ENCODE measurements at regions not wholly inside any gene's neighbourhood (a gene's known extent, or its start where the extent isn't known, plus 50 kb on each side); places are given as distances from the start of the nearest gene placed in this dataset.

DNA sequence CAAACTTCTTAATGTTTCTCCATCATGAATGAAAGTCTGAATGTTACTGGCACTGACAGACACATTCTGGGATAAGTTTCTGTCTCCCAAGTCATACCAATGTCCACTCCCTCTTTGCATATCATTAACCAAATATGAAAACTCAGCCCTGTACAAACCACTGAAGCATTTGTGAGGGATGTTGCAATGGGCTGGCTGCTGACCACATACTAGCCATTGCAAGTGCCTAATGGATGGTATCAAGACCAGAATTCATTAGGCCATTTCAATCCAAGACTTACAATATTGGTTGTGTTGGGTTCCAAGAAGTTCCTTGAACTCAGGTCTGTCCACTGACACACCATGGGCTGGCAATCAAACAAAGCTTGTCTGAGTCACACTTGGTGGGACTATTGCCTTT is 73.8 kb downstream of the CBLN2 start:
- DNase-seq = no peak

DNA sequence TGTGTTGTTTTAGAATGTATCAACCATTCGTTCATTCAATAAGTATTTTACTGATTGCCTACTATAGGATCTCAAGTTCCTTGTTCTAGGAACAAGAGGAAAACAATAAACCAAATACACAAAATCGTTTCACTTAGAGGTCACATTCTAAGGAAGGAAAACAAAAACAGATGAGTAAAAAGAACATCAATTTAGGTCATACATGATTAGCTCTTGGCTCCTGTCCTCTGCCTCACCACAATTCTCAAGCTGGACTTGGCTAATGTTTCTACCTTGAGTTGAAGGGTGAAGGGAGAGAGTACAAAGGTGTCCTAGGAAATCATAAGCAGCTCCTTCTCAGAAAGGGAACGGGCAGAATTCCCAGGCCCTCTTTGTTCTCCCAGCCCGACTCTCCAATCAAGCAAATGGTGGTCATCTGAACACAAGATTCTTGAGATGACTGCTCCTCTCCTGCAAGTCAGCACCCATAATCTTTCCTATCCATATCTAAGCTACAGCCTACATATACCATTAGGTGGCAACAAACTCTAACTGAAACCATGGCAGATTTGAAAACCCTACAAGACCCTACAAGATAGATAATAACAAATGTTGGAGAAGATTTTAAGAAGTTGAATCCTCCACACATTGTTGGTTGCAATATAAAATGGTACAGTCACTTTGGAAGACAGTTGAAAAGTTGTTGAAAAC is 76.0 kb downstream of the CBLN2 start:
- DNase-seq = no peak

DNA sequence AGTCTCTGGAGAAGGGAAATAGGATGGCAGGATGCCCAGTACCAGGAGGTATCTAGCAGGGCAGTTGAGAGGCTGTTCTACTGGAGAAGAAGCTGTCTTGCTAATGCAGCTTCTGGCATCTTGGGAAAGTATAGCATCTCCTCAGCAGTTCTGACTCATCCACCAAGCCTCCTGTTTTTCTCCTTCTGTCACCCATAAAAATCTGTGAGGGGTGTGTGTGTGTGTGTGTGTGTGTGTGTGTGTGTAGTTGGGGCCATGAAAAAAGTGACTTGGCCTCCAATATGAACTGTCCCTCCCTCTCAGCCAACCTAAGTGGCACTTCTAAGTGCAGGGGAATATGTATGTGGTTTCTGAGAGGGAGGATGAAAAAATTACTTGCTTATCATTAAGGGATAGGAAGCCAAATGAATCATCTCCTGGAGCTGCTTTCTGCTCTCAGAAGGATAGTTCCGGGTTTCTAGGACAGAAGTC is 83.9 kb downstream of the CBLN2 start:
- no peak for DNase-seq

DNA sequence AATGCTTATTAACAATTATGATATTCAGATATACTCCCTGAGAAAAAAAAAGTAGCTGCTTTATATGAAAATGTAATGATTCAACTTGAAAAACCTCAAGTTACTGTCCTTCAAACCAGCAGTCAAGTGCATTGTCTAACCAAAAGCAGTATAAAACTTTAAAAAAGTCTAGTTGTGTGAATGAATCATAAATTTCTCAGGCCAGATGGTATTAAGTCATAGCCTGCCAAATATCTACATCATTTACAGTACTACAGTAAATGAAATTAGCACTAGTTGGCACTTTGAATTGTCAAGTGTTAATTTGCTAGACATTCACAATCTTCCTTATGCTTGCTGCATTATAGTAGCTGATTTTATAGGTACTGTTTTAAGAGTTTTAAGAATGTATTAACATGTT is 85.9 kb downstream of the CBLN2 start:
- no peak for DNase-seq

DNA sequence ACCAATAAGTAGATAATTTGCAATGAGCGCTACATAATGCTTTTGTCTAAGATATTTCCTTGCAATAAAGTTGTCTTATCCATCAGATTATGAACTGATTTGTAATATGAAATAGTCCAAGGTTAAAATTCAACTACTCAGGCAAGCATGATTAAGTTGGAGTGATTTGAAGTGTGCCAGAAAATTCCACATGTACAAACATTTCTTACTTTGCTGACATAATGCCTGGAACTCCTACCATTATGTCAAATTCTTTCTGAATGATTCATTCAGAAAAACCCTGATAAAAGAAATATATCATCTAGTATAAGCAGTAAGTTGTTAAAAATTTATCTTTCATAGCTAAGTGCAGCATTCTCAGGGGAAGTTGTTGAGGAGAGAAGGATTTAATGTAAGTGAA is 87.3 kb downstream of the CBLN2 start:
- DNase-seq = no peak

DNA sequence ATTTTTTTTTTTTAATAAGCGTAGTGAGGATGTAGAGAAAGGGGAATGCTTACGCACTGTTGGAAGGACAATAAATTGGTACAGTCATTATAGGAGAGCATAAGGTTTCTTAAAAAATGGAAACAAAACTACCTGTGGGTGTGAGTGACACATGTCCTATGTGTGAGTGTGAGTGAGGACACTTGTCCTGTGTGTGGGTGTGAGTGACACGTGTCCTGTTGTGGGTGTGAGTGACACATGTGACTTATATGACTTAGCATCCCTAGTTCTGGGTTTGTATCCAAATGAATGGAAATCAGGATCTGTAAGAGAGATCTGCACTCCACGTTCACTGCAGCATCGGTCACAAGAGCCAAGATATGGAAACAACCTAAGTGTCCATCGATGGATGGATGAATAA is 91.8 kb downstream of the CBLN2 start:
- DNase-seq = no peak

DNA sequence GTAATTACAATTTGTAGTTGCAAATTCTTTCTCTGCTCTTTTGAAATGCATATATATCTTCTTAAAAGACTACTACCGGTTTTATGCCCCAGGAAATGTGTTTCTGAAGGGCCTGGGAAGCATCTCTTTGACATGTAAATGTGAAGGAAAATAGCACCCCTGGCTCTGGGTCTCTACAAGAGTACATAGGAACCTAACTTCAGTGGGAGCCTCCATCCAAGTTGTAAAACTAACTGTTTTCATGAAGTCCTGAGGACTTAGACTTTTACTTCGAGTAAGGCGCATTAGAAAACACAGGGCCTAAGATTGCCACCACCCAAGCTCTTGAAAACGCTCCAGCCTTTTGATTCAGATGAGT is 99.4 kb downstream of the CBLN2 start:
- no peak for DNase-seq

DNA sequence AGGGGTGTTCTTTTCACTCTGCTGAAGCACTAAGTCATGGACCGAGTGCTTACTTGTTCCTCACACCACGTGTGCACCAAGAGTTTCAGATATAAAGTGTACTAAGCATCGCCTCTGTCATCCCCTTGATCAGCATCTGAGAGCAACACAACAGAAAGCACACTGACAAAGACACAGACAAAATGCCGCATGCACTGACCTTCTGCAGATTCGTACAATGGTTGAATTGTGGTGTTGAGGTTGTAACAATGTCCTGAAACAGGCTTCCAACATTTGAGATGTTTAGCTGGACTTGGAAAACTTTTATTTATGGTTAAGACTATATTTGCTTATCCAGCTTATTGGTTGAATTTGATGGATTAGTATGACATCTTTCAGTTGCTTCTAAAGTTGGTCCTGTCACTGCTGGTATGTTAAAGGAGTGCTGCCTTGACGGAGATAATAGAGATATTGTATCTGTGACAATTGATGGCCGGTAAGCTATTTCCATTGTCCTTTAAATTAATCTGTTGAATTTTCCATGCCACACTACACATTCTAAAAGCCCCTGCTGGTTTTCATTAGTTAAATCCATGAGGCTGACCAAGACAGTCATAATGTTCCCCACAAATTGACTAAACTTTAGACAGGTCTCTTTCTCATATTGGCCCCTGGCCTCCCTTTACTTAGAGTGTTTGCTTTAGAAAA is 99.9 kb downstream of the CBLN2 start:
- DNase-seq = no peak

DNA sequence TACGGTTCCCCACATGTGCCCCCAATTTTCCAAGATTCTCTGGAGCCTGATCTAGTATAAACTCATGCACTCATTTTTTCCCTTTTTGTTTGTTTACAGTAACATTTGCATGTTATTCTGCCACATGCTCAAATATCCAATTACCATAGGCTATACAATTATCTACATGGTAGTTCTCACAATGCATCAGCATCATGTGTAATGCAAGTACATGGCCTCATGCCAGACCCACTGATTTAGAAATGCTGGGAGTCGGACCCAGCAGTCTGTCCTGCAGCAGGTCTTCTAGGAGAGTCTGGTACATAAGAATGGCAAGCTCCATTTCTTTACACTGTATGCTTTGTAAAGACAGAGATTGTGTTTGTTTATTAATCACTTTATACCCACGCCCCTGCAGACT is 107.7 kb downstream of the CBLN2 start:
- no peak for DNase-seq

DNA sequence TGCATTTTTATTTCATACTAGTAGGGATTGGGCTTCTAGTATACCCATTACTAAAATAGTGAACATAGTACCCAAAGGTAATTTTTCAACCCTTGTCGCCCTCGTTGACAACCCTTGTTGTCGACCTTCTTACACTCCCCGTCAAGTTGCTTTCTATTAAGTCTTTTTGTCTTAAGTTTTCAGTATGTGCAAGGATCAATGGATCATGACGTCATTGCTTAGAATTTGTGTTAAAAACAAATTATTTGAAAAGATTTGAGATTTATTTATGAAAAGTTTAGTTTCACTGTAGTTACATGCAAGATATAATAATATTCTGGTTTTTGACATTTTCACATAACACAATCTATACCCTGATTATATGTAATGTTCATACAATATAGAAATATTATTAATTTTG is 110.4 kb downstream of the CBLN2 start:
- DNase-seq = no peak

DNA sequence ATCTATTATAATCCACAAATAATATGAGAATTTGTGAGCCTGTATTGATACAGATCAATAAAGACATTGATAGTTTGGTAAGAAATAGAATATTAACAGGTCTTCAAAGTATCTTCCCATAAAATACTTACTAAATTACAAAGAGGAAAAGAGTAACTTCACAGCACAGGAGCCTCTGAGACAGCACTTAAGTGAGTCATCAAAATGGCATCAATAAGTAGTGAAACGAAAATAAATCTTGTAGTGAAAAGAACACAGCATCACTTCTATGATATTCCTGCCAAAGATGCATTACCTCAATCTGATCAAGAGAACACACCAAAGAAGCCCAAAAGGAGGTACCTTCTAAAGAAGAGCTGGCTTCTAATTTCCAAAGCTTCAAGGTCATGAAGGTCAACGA is 116.4 kb downstream of the CBLN2 start:
- DNase-seq = no peak

DNA sequence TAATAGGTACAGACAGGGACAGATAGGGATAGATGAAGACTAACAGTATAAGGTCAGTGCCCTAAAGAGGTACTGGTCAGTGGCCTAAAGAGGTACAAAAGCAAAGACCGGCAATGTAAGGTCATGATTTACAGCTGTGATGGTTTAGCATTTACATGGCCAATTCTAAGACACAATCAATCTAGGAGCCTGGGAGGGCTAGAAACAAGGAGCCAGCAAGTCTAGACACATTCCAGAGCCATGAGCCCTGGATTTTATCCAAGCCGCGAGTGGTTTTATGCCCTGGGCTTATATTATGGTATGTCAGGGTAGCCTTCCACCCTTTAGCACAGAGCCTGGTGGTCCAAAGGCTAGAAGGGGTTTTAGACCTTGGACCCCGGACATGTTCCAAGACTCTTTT is 124.2 kb downstream of the CBLN2 start:
- DNase-seq = no peak

DNA sequence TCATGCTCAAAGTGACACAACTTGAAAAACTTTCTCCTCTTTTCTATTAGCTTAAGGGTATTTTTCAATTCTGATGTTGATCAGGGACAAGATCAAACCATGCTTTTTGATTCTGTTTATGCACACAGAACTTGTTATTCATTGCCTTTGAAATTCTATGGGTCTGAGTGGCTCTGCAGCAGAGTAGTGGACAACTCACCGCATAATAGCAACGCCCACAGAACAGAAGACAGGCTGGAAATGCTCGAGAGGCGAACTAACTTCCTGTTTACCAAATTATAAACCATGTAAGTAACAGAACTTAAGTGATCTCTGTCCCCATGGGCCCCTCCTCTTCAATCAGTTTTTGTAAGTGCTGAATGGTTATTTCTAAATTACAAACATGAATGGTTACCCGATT is 131.2 kb downstream of the CBLN2 start:
- DNase-seq = no peak

DNA sequence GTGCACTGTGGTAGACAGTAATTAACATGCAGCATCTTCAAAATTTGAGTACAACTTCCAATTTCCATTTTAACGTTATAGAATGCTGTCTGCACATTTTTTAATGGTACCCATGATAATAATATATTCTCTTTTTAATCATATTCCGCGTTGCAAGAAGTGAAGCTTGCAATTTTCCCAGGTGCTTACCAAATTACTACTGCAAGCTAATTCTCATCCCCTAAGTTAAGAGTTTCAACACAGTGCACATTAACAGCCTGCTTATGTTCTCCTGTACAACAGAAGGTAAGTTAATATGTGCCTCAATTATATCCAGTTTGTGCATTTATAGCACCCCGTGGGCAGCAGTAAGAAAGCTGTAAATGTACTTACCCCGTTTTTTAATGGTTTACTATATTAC is 132.9 kb downstream of the CBLN2 start:
- no peak for DNase-seq

DNA sequence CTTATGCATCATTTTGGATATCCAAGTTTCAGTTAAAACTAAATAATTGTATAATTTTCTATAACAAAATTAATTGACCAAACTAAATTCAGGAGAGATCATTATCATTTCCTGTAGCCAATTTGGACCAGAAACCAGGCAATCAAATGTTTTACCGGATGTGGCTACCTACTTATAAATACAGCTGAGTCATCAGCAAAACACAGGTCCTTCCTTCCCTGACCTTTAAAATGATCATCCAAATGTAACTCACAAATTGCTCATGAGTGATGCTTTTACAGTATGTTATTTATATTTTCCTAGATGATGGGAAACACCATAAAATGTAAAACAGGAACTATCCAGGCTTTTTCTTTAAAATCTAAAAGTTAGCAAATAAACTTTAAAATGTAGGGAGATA is 133.7 kb downstream of the CBLN2 start:
- no peak for DNase-seq

DNA sequence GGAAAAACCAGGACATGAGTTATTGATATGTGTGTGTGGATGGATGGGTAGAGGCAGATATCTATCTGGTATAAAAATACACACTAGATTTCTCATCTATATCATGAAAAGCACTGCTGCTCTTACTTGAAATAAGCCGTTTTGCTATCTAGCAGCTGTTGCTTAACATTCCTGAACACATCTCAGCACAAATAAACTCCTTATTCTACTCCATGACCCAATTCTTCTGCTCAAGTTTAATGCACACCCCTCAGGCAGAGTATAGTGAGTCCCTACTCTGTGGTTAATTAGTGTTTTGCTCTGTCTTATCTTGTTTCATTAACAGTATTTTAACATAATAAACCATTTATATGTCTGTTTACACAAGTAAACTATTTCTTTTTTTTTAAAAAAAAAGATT is 134.2 kb downstream of the CBLN2 start:
- DNase-seq = no peak

DNA sequence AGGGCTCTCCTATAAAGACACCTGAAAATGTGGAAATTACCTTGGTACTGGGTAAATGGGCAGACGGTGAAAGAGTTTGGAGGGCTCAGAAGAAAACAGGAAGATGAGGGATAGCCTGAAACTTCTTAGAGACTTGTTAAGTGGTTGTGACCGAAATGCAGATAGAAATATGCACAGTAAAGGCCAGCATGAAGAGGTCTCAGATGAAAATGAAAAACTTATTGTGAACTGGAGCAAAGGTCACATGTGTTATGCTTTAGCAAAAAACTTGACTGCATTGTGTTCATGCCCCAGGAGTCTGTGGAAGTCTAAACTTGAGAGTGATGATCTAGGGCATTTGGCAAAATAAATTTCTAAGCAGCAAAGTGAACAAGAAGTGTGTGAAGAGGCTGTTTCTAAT is 137.1 kb downstream of the CBLN2 start:
- DNase-seq = no peak

DNA sequence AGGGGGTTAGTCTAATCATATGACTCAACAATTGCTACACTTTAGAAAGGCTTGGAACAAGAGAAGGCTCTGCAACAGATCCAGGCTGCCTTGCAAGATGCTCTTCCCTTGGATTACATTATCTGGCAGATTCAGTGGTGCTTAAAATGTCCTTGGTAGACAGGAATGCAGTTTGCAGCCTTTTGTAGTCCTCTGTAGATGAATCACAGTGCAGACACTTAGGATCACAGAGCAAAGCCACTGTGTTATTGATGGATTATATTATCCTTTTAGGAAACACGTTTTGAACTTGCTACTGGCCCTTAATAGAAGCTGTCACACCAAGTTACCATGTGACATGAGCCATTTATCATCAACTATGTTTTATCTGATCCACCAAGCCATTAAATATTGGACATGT is 152.2 kb downstream of the CBLN2 start:
- no peak for DNase-seq

DNA sequence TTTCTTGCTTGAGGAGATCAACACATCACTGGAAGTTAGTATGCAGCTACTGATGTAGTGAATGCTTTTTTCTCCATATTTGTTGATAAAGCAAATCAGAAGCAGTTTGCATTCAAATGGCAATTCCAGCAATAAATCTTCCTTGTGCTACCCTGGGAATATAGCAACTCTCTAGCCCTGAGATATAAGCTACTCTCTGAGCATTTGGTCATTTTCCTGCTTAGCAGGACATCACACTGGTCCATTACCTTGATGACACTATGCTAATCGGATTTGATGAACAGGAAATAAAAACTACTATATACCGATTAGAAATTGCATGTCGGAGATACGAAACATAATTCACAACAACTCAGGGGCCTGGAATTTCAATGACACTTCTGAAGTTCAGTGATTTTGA is 152.7 kb downstream of the CBLN2 start:
- no peak for DNase-seq

DNA sequence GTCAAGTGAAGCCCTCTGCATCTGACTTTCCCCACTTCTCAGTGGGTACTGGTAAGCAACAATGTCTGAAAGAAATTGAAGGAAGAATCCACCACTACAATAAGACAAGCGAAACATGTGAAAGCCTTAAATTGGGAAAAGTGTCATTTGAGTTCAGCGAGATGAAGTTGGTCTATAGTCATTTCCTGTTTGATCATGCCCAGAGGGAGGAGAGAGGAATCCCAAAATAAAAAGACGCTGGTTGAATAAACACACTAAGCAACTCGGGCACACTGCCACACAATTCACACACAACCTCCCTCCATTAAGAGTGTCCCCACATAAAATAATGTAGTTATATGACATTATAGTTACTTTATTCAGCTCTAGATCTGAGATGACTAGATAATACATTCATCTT is 166.1 kb downstream of the CBLN2 start:
- no peak for DNase-seq

DNA sequence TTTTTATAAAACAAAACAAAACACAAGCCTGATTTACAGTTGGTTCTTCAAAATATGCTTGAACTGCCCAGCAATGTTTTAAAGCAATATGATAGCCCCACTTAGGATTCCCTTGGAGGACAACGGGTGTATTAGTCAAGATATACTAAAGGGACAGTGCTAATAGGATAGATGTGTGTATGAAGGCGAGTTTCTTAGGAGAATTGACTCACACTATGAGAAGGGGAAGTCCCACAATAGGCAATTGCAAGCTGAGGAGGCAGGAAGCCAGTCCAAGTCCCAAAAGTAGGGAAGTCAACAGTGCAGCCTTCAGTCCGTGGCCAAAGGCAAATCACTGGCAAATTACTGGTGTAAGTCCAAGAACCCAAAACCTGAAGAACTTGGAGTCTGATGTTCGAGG is 167.9 kb downstream of the CBLN2 start:
- no peak for DNase-seq

DNA sequence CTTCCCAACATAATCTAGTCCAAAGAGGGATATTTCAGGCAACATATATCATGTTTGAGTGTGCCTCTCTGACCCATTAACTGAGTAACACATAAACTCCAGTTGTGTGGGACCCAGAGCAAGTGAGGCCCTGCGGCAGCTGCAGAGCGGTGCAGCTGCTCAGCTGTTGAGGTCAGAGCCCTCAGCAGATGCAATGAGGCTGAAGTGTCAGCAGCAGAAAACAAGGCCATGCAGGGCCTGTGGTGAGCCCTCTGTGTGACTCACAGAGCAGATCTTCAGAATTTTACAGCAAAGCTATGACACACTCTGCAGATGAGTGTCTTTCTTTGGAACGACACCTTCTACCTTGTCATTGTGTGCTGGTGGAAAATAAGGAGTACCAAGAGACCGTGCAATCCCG is 168.5 kb downstream of the CBLN2 start:
- no peak for DNase-seq

DNA sequence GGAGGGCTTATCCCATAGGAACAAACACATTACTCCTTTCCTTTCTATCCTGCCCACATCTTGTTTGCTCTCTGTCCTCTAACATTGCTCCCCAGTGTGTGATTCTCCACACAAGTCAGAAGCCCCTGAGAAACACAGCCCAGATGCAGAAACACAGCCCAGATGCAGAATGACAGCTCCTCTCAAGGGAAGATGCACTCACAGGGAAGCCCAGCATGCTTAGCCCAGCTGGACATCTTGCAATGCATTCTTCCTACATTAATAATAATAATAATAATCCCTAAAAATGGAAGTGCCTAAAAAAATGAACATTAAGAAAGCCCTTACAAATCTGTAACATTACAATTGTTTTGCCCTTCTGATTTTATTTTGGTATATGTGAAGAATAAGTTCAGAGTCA is 172.1 kb downstream of the CBLN2 start:
- DNase-seq = no peak

DNA sequence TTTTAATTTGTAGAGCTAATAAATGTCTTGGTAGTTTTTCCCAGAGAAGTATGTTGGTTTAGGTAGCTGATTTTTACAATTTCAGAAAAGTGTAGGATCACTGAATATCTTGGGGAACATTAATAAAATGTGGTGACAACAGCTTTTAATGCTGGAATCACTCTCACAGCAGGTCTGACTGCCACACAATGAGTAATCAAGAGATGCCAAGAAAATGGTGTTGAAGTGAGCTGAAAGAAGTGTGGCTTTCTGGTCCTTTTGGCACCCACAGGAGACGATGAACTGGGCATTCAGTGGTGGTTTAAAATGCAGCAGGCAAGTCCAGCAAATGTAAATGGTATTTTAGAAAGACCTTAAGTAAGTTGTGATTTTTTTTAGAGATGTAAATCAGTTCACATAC is 175.8 kb downstream of the CBLN2 start:
- no peak for DNase-seq

DNA sequence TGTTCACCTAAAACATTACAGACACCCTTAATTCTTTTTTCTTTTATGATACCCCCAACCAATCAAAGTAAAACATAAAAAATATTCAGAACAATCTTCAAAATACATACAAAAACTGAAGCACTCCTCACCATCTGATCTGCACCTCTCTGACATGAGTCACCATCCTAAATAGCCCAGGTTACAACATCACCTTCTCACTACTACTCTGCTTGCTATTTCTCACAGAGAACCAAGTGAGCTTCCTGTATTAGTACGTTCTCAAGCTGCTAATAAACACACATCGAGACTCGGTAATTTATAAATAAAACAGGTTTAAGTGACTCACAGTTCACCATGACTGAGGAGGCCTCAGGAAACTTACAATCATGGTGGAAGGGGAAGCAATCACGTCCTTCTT is 183.5 kb downstream of the CBLN2 start:
- no peak for DNase-seq

Measured in activated CD4-positive, alpha-beta T cell treated with anti-CD3 and anti-CD28 coated beads for 4 hours (primary cell).